H1 (cell line): ENCODE measurements at regions not wholly inside any gene's neighbourhood (a gene's known extent, or its start where the extent isn't known, plus 50 kb on each side); places are given as distances from the start of the nearest gene placed in this dataset.

Experiments
- CTCF ChIA-PET: fragments of 300-600 bp; sonication (Branson Sonifier 250); formaldehyde crosslinking; loops from one replicate; lab custom pipeline; 2021; ENCODE audit not compliant: partially characterized antibody; lab: Charles Lee
- POLR2A ChIA-PET: fragments of 300-600 bp; sonication (Branson Sonifier 250); formaldehyde crosslinking; loops from one replicate; lab custom pipeline; 2021; ENCODE audit warnings: inconsistent platforms; ENCODE audit not compliant: partially characterized antibody; lab: Charles Lee
- DNase-seq, 2 experiments: peaks; one replicate each; pipeline versions ENCODE4 v3.0.0 to v3.0.0-alpha.2; 2010 to 2022; ENCODE audit warnings: low spot score in 2 of 2, low read depth in 1 of 2, mixed read lengths in 1 of 2
- FAIRE-seq: peaks from 2 replicates; lab custom pipeline; 2011; peaks lifted over from hg19 to GRCh38; lab: Jason Lieb, UNC
- H2AFZ ChIP-seq: 2 replicates; pipeline ENCODE4 v1.8.1; 2012; ENCODE audit warnings: low read length, inconsistent platforms
- H2AK5ac ChIP-seq: 2 replicates; pipeline ENCODE4 v1.6.1; 2013; ENCODE audit warnings: low read depth, low read length
- H2BK120ac ChIP-seq: replicated peaks from 2 replicates; pipeline ENCODE3; 2013; ENCODE audit warnings: low read depth, low read length, inconsistent platforms
- H2BK12ac ChIP-seq: 2 replicates; pipeline ENCODE4 v1.6.1; 2013; ENCODE audit warnings: low read depth, low read length
- H2BK15ac ChIP-seq: 2 replicates; pipeline ENCODE4 v1.6.1; 2013; ENCODE audit warnings: low read length
- H2BK20ac ChIP-seq: 2 replicates; pipeline ENCODE4 v1.6.1; 2013; ENCODE audit warnings: low read length
- H2BK5ac ChIP-seq: 2 replicates; pipeline ENCODE4 v1.6.1; 2013; ENCODE audit warnings: low read depth, low read length
- H3K14ac ChIP-seq: 2 replicates; pipeline ENCODE4 v1.6.1; 2013; ENCODE audit warnings: inconsistent platforms; ENCODE audit not compliant: insufficient read length
- H3K18ac ChIP-seq: 2 replicates; pipeline ENCODE4 v1.6.1; 2013; ENCODE audit warnings: low read length; ENCODE audit errors: extremely low read depth
- H3K23ac ChIP-seq: 2 replicates; pipeline ENCODE4 v1.6.1; 2013; ENCODE audit warnings: inconsistent platforms; ENCODE audit not compliant: insufficient read length
- H3K23me2 ChIP-seq: 2 replicates; pipeline ENCODE4 v1.6.1; 2013; ENCODE audit warnings: low read depth, low read length
- H3K27ac ChIP-seq: 2 replicates; pipeline ENCODE4 v1.6.1; 2011; ENCODE audit warnings: low read depth, low read length, inconsistent platforms
- H3K27me3 ChIP-seq, 4 experiments: replicated peaks in 1 of 4; 1 replicate in 1 of 4; 2 replicates in 3 of 4; pipeline versions ENCODE4 v1.6.1 to v1.8.1; 2011 to 2013; ENCODE audit warnings: low read length in 3 of 4, mild to moderate bottlenecking in 3 of 4, inconsistent platforms in 2 of 4, mixed read lengths in 2 of 4, moderate library complexity in 1 of 4; ENCODE audit not compliant: control insufficient read depth in 3 of 4, insufficient read depth in 3 of 4; ENCODE audit errors: extremely low read depth in 1 of 4
- H3K36me3 ChIP-seq, 4 experiments: 2 replicates each; pipeline versions ENCODE4 v1.6.1 to v1.8.1; 2011 to 2013; ENCODE audit warnings: mild to moderate bottlenecking in 4 of 4, low read length in 3 of 4, moderate library complexity in 2 of 4, control low read depth in 1 of 4, inconsistent platforms in 1 of 4; ENCODE audit not compliant: insufficient read depth in 4 of 4, control insufficient read depth in 2 of 4
- H3K4ac ChIP-seq: replicated peaks from 2 replicates; pipeline ENCODE3; 2013; ENCODE audit warnings: low read length, low read depth, mixed read lengths, inconsistent platforms; ENCODE audit not compliant: insufficient read length
- H3K4me1 ChIP-seq, 4 experiments: replicated peaks in 1 of 4; 1 replicate in 1 of 4; 2 replicates in 3 of 4; pipeline versions ENCODE4 v1.6.1 to v1.8.1; 2011 to 2013; ENCODE audit warnings: low read length in 3 of 4, inconsistent platforms in 2 of 4, mixed read lengths in 1 of 4; ENCODE audit not compliant: insufficient read depth in 4 of 4, control insufficient read depth in 3 of 4
- H3K4me2 ChIP-seq, 2 experiments: 2 replicates each; pipeline versions ENCODE4 v1.6.1 to v1.8.1; 2011 to 2013; ENCODE audit warnings: low read depth in 2 of 2, low read length in 2 of 2, control low read depth in 1 of 2, inconsistent platforms in 1 of 2, mild to moderate bottlenecking in 1 of 2; ENCODE audit not compliant: insufficient read depth in 1 of 2
- H3K4me3 ChIP-seq, 4 experiments: fragments of 200-600, 300-600 bp in 1 of 4; sonication (generic), shearing (Covaris generic), sonication (Bioruptor Twin) in 1 of 4; 2 replicates each; pipeline versions ENCODE4 v1.5.1 to v1.8.1; 2011 to 2016; ENCODE audit warnings: low read length in 4 of 4, low read depth in 3 of 4, control low read depth in 2 of 4, inconsistent platforms in 2 of 4, mild to moderate bottlenecking in 2 of 4, mixed read lengths in 1 of 4, moderate library complexity in 1 of 4; ENCODE audit not compliant: insufficient read depth in 2 of 4; ENCODE audit errors: extremely low read depth in 1 of 4
- H3K56ac ChIP-seq: replicated peaks from 2 replicates; pipeline ENCODE3; 2013; ENCODE audit warnings: low read depth, mild to moderate bottlenecking, mixed read lengths, low read length, inconsistent platforms; ENCODE audit not compliant: insufficient read length
- H3K79me1 ChIP-seq: 2 replicates; pipeline ENCODE4 v1.6.1; 2013; ENCODE audit warnings: low read depth, low read length, control low read depth
- H3K79me2 ChIP-seq, 2 experiments: 2 replicates each; pipeline versions ENCODE4 v1.6.1 to v1.8.1; 2012 to 2013; ENCODE audit warnings: low read length in 2 of 2, mild to moderate bottlenecking in 2 of 2, inconsistent platforms in 1 of 2; ENCODE audit not compliant: insufficient read depth in 2 of 2, control insufficient read depth in 1 of 2
- H3K9ac ChIP-seq, 4 experiments: replicated peaks in 1 of 4; 1 replicate in 1 of 4; 2 replicates in 3 of 4; pipeline versions ENCODE4 v1.6.1 to v1.8.1; 2011 to 2013; ENCODE audit warnings: low read depth in 3 of 4, low read length in 3 of 4, control low read depth in 2 of 4, mild to moderate bottlenecking in 2 of 4, moderate library complexity in 2 of 4, inconsistent platforms in 1 of 4; ENCODE audit errors: extremely low read depth in 1 of 4
- H3K9me3 ChIP-seq, 2 experiments: 2 replicates each; pipeline versions ENCODE4 v1.6.1 to v1.8.1; 2012 to 2013; ENCODE audit warnings: mild to moderate bottlenecking in 2 of 2, moderate library complexity in 2 of 2, control low read depth in 1 of 2, inconsistent platforms in 1 of 2, low read depth in 1 of 2, low read length in 1 of 2, mixed read lengths in 1 of 2; ENCODE audit not compliant: insufficient read depth in 2 of 2
- H4K20me1 ChIP-seq, 2 experiments: replicated peaks in 1 of 2; 2 replicates each; pipeline versions ENCODE3 to v1.8.1; 2011 to 2013; ENCODE audit warnings: inconsistent platforms in 2 of 2, low read length in 2 of 2, mild to moderate bottlenecking in 1 of 2; ENCODE audit not compliant: insufficient read depth in 2 of 2, control insufficient read depth in 1 of 2
- H4K5ac ChIP-seq: 2 replicates; pipeline ENCODE4 v1.6.1; 2013; ENCODE audit warnings: low read length, low read depth, mixed read lengths, inconsistent platforms; ENCODE audit not compliant: insufficient read length
- H4K8ac ChIP-seq: 2 replicates; pipeline ENCODE4 v1.8.0; 2013; ENCODE audit warnings: mild to moderate bottlenecking, moderate library complexity, low read length, inconsistent platforms; ENCODE audit not compliant: insufficient read depth; ENCODE audit errors: extremely low read depth
- H4K91ac ChIP-seq: replicated peaks from 2 replicates; pipeline ENCODE3; 2013; ENCODE audit warnings: low read length, mixed read lengths, inconsistent platforms; ENCODE audit not compliant: insufficient read length
- NANOG ChIP-seq: IDR thresholded peaks from 2 replicates; pipeline ENCODE4 v1.6.1; 2011; ENCODE audit warnings: low read length, low read depth, mild to moderate bottlenecking, inconsistent platforms; ENCODE audit not compliant: insufficient read depth, poor library complexity, severe bottlenecking
- WGBS, 2 experiments: shearing (Covaris generic) in 1 of 2; methylation state at CpG; one replicate each; pipeline versions ENCODE4 v1.1.6 to v1.1.7; 2013 to 2015; ENCODE audit warnings: low lambda C conversion rate in 2 of 2, mixed read lengths in 2 of 2, inconsistent platforms in 1 of 2, low coverage in 1 of 2, missing lambda C conversion rate in 1 of 2; ENCODE audit not compliant: insufficient replicate concordance in 2 of 2, insufficient coverage in 1 of 2, insufficient read length in 1 of 2; ENCODE audit errors: extremely low coverage in 1 of 2, missing lambda C conversion rate in 1 of 2; 5-methylcytosine and 5-hydroxymethylcytosine counted together

GRCh38 chr7:12939694-12940093, 252.3 kb downstream of the ARL4A start:
- no peak overlapping the region for H3K18ac ChIP-seq
- H3K4me2 ChIP-seq: no peak overlapping the region
- H3K4ac ChIP-seq: no peak overlapping the region
- no peak overlapping the region for H2BK20ac ChIP-seq
- no peak overlapping the region for H4K5ac ChIP-seq
- H3K23ac ChIP-seq: no peak overlapping the region
- WGBS, 2 experiments: 100% methylated on average over 11 of the region's 11 CpGs; no CpG with 5 or more reads in 1 of the 2 experiments
- POLR2A ChIA-PET: no interaction called here
- peaks cover 14 to 16% of the 10 kb centered on the region in 2 experiments for H3K9me3 ChIP-seq
- no peak overlapping the region for H2AK5ac ChIP-seq
- no peak for FAIRE-seq
- H3K9ac ChIP-seq: no peak overlapping the region
- CTCF ChIA-PET: interaction anchor here (0.6 to 1.6 kb wide), 2 partner anchors 18 to 291 kb away, joined by 3 to 4 read pairs; no protein-coding TSS in a partner anchor
- no peaks in the 10 kb centered on the region for H3K79me2 ChIP-seq
- no peaks in the 10 kb centered on the region for H3K23me2 ChIP-seq
- no peak overlapping the region for H2BK120ac ChIP-seq
- no peak overlapping the region for H2AFZ ChIP-seq
- no peak for DNase-seq
- no peak overlapping the region for H3K56ac ChIP-seq
- no peak overlapping the region for H4K91ac ChIP-seq
- no peak overlapping the region for H3K14ac ChIP-seq
- no peaks in the 10 kb centered on the region for H3K36me3 ChIP-seq
- no peaks in the 10 kb centered on the region for H3K27me3 ChIP-seq
- no peak overlapping the region for H2BK5ac ChIP-seq
- no peaks in the 10 kb centered on the region for H4K20me1 ChIP-seq
- H3K4me3 ChIP-seq: no peak overlapping the region
- no peak overlapping the region for H4K8ac ChIP-seq
- H3K79me1 ChIP-seq: no peaks in the 10 kb centered on the region
- H2BK15ac ChIP-seq: no peak overlapping the region
- no peak overlapping the region for H2BK12ac ChIP-seq
- no peak overlapping the region for H3K27ac ChIP-seq
- H3K4me1 ChIP-seq: no peaks in the 10 kb centered on the region
- no peak for TF ChIP-seq NANOG
